Suprapubic skin (tissue), 4 donors: ENCODE measurements at regions not wholly inside any gene's neighbourhood (a gene's known extent, or its start where the extent isn't known, plus 50 kb on each side); places are given as distances from the start of the nearest gene placed in this dataset.
"Not testable (repeated sequence)": the region's sequence is repeated elsewhere in the genome, so short reads cannot be mapped to it uniquely, and the experiment has no call there.

Experiments
- DNase-seq, 2 donors: peaks; one replicate each; pipeline ENCODE4 v3.0.0-alpha.2; 2019; ENCODE audit warnings: low spot score in 2 of 2
- H3K27ac ChIP-seq: fragments of 200-600 bp; sonication (generic); one replicate; pipeline ENCODE4 v1.5.1; 2019
- H3K27me3 ChIP-seq: fragments of 200-600 bp; sonication (generic); one replicate; pipeline ENCODE4 v1.5.1; 2019
- H3K36me3 ChIP-seq: fragments of 200-600 bp; sonication (generic); one replicate; pipeline ENCODE4 v1.5.1; 2019
- H3K4me1 ChIP-seq: fragments of 200-600 bp; sonication (generic); one replicate; pipeline ENCODE4 v1.5.1; 2019
- H3K4me3 ChIP-seq: fragments of 200-600 bp; sonication (generic); one replicate; pipeline ENCODE4 v1.5.1; 2019; ENCODE audit warnings: mild to moderate bottlenecking
- H3K9me3 ChIP-seq: fragments of 200-600 bp; sonication (generic); one replicate; pipeline ENCODE4 v1.5.1; 2019
- EP300 ChIP-seq: sonication (generic); formaldehyde crosslinking; IDR thresholded peaks from one replicate; pipeline ENCODE4 v1.6.1; 2017; ENCODE audit warnings: antibody characterized with exemption
- POLR2A ChIP-seq, 2 donors: fragments of 450-650 bp; IDR thresholded peaks; one replicate each; pipeline ENCODE4 v1.6.1; 2017; ENCODE audit warnings: antibody characterized with exemption in 2 of 2, mild to moderate bottlenecking in 2 of 2, moderate library complexity in 2 of 2
- POLR2AphosphoS5 ChIP-seq, 3 donors: sonication (generic); formaldehyde crosslinking; IDR thresholded peaks; one replicate each; pipeline ENCODE4 v1.6.1; 2017; ENCODE audit warnings: antibody characterized with exemption in 3 of 3
- WGBS: methylation state at CpG from one replicate; pipeline ENCODE4 v1.1.5; 2018; 5-methylcytosine and 5-hydroxymethylcytosine counted together
- TF ChIP-seq, protein P1 (sequence below), 2 donors: fragments of 200-600 bp in 1 of 2; fragments of 450-650 bp in 1 of 2; sonication (generic) in 1 of 2; IDR thresholded peaks; one replicate each; pipeline ENCODE4 v1.5.1; 2016 to 2019; ENCODE audit warnings: antibody characterized with exemption in 2 of 2, mild to moderate bottlenecking in 1 of 2, moderate library complexity in 1 of 2

DNA sequence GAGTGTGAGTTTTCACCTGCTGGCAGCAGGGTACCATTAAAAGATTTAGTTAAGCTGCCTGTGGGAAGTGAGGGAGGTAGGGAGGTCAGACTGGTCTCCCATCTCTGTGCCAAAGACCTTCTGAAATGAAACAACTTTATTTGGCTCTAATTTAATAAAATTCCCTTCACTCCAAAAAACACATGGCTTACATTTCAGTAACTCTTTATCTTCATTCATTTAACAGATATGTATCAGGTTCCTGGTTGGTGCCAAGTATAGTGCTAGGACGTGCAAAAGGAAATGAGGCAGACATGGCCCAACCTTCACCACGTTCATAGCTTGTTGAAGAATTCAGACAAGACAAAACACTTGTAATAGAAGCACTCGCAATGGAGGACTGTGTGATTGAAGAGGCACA, 282.3 kb downstream of the SEC16B start:
- TF ChIP-seq POLR2AphosphoS5 (IDR thresholded peaks at IDR 0.05), result no peak
- TF ChIP-seq EP300, result no peak
- TF ChIP-seq, protein P1, sequence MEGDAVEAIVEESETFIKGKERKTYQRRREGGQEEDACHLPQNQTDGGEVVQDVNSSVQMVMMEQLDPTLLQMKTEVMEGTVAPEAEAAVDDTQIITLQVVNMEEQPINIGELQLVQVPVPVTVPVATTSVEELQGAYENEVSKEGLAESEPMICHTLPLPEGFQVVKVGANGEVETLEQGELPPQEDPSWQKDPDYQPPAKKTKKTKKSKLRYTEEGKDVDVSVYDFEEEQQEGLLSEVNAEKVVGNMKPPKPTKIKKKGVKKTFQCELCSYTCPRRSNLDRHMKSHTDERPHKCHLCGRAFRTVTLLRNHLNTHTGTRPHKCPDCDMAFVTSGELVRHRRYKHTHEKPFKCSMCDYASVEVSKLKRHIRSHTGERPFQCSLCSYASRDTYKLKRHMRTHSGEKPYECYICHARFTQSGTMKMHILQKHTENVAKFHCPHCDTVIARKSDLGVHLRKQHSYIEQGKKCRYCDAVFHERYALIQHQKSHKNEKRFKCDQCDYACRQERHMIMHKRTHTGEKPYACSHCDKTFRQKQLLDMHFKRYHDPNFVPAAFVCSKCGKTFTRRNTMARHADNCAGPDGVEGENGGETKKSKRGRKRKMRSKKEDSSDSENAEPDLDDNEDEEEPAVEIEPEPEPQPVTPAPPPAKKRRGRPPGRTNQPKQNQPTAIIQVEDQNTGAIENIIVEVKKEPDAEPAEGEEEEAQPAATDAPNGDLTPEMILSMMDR (IDR thresholded peaks at IDR 0.05), result no peak
- no peak for TF ChIP-seq POLR2A (IDR thresholded peaks at IDR 0.05)
- Histone ChIP-seq H3K27ac (no peak overlapping the region), H3K4me1 (no peaks in the 10 kb centered on the region), H3K27me3 (no peaks in the 10 kb centered on the region), H3K9me3 (no peaks in the 10 kb centered on the region), H3K36me3 (no peaks in the 10 kb centered on the region), H3K4me3 (no peak overlapping the region)
- 30% methylated on average over 3 of the region's 3 CpGs for WGBS
- no peak for DNase-seq

- H3K27me3 ChIP-seq, result no peaks in the 10 kb centered on the region
- TF ChIP-seq, protein P1 (IDR thresholded peaks at IDR 0.05), result no peak
- TF ChIP-seq EP300 (no peak), POLR2AphosphoS5 (IDR thresholded peaks at IDR 0.05) (no peak), POLR2A (IDR thresholded peaks at IDR 0.05) (no peak)
- DNase-seq, result no peak
- no peaks in the 10 kb centered on the region for H3K9me3 ChIP-seq
- WGBS, result 33% methylated on average over 1 of the region's 1 CpG
- H3K36me3 ChIP-seq, result no peaks in the 10 kb centered on the region
- no peak overlapping the region for H3K4me3 ChIP-seq
- no peaks in the 10 kb centered on the region for H3K4me1 ChIP-seq
- H3K27ac ChIP-seq, result no peak overlapping the region
Observed at GRCh38 chr1:177686933-177687332, 282.9 kb downstream of the SEC16B start.

DNA sequence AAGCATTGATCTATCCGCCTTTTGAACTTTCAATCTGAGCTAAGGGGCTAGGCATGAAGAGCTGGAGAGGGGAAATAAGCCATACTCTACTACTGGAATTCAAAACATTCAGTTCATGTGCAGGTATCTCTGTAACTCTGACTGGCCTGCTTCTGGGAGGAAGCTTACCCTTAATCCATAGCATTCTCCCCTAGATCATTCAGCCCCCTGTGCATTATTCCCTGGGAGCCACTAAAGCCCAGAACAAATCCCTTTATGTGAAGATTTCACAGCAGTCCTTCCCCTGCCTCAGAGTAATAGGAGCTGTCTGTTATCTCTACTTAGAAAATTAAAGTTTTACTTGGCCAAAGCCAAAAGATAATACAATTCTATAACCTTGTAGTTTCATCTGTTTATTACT, 300.7 kb downstream of the SEC16B start:
- TF ChIP-seq POLR2A (IDR thresholded peaks at IDR 0.05) (no peak), POLR2AphosphoS5 (IDR thresholded peaks at IDR 0.05) (no peak), EP300 (no peak)
- TF ChIP-seq, protein P1 (IDR thresholded peaks at IDR 0.05), result no peak
- H3K9me3 ChIP-seq, result no peaks in the 10 kb centered on the region
- H3K27ac ChIP-seq, result no peak overlapping the region
- no peaks in the 10 kb centered on the region for H3K36me3 ChIP-seq
- DNase-seq, result no peak
- no peaks in the 10 kb centered on the region for H3K27me3 ChIP-seq
- no peaks in the 10 kb centered on the region for H3K4me1 ChIP-seq
- no peak overlapping the region for H3K4me3 ChIP-seq
- WGBS, result 100% methylated on average over 1 of the region's 1 CpG

GRCh38 chr1:177665935-177666334, 303.9 kb downstream of the SEC16B start:
- H3K4me3 ChIP-seq, result no peak overlapping the region
- 62% methylated on average over 2 of the region's 2 CpGs for WGBS
- no peak overlapping the region for H3K27ac ChIP-seq
- TF ChIP-seq POLR2AphosphoS5 (IDR thresholded peaks at IDR 0.05) (no peak), POLR2A (IDR thresholded peaks at IDR 0.05) (no peak), EP300 (no peak)
- TF ChIP-seq, protein P1 (IDR thresholded peaks at IDR 0.05), result no peak
- no peaks in the 10 kb centered on the region for H3K4me1 ChIP-seq
- H3K27me3 ChIP-seq, result no peaks in the 10 kb centered on the region
- H3K9me3 ChIP-seq, result no peaks in the 10 kb centered on the region
- H3K36me3 ChIP-seq, result no peaks in the 10 kb centered on the region
- DNase-seq, result no peak

GRCh38 chr1:177664742-177665141, 305.1 kb downstream of the SEC16B start:
- not testable (repeated sequence) for H3K27ac ChIP-seq, H3K9me3 ChIP-seq, DNase-seq, H3K4me1 ChIP-seq, H3K27me3 ChIP-seq, H3K4me3 ChIP-seq, H3K36me3 ChIP-seq
- WGBS, result 55% methylated on average over 4 of the region's 4 CpGs

DNA sequence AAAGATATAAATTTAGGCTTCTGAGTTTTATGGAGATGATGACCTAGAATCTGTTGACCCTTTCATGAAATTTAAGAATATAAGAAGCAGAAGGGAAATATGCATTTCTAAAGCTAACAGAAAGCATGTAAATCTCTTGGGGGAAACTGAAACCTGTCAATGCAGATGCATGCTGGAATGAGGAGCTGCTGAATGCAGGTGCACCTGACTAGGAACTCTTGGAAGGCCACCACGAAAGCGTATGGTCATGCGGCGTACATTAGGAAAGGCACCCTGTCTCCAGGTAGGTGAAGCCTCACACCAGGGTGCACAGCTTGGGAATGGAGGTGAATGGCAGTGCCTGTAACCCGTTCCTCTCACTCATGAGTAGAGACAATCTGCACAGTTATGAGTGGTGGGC, 309.7 kb downstream of the SEC16B start:
- no peak for DNase-seq
- H3K36me3 ChIP-seq, result no peaks in the 10 kb centered on the region
- TF ChIP-seq POLR2AphosphoS5 (IDR thresholded peaks at IDR 0.05), result no peak
- TF ChIP-seq, protein P1 (IDR thresholded peaks at IDR 0.05), result no peak
- TF ChIP-seq EP300, result no peak
- no peak for TF ChIP-seq POLR2A (IDR thresholded peaks at IDR 0.05)

More for the DNA sequence above, 309.7 kb downstream of the SEC16B start:
- Histone ChIP-seq H3K4me1 (no peaks in the 10 kb centered on the region), H3K9me3 (no peaks in the 10 kb centered on the region), H3K27ac (no peak overlapping the region), H3K4me3 (no peak overlapping the region), H3K27me3 (no peaks in the 10 kb centered on the region)
- WGBS, result 81% methylated on average over 5 of the region's 5 CpGs
